ENCODE measurements at regions not wholly inside any gene's neighbourhood (a gene's known extent, or its start where the extent isn't known, plus 50 kb on each side); places are given as distances from the start of the nearest gene placed in this dataset.

- TF ChIP-seq POLR2A (IDR thresholded peaks at IDR 0.05) (no peak), CTCF (IDR thresholded peaks at IDR 0.05 in 8 of 11, conservative IDR thresholded peaks at IDR 0.05 in 3 of 11) (no peak), POLR2AphosphoS5 (IDR thresholded peaks at IDR 0.05) (no peak)
Observed at GRCh38 chr22:22989856-22990255, 80.5 kb upstream of the GNAZ start.
